ENCODE measurements at regions not wholly inside any gene's neighbourhood (a gene's known extent, or its start where the extent isn't known, plus 50 kb on each side); places are given as distances from the start of the nearest gene placed in this dataset.

GRCh38 chr12:24127919-24128721 is 178.7 kb upstream of the SOX5 start:
- no peak for DNase-seq (ENCODE audit: low read depth)

GRCh38 chr12:24125280-24125679 is 175.8 kb upstream of the SOX5 start:
- TF ChIP-seq POLR2A (IDR thresholded peaks at IDR 0.05; ENCODE audit: extremely low read depth, insufficient read length), result no peak
- TF ChIP-seq MYC (IDR thresholded peaks at IDR 0.05; ENCODE audit: low read depth, low read length), result no peak
- TF ChIP-seq CTCF (IDR thresholded peaks at IDR 0.05; ENCODE audit: low read depth, low read length), result no peak
- TF ChIP-seq MAX (IDR thresholded peaks at IDR 0.05; ENCODE audit: low read depth, low read length), result no peak
- DNase-seq (ENCODE audit: low read depth), result no peak
- H3K4me3 ChIP-seq (ENCODE audit: low read depth, low read length), result no peak overlapping the region

More at GRCh38 chr12:24127919-24128721, 178.7 kb upstream of the SOX5 start:
- no peak for TF ChIP-seq POLR2A (IDR thresholded peaks at IDR 0.05; ENCODE audit: extremely low read depth, insufficient read length)
- no peak for TF ChIP-seq CTCF (IDR thresholded peaks at IDR 0.05; ENCODE audit: low read depth, low read length)
- TF ChIP-seq MYC (IDR thresholded peaks at IDR 0.05; ENCODE audit: low read depth, low read length), result no peak
- TF ChIP-seq MAX (IDR thresholded peaks at IDR 0.05; ENCODE audit: low read depth, low read length), result no peak
- no peak overlapping the region for H3K4me3 ChIP-seq (ENCODE audit: low read depth, low read length)

GRCh38 chr12:24121911-24122310 is 172.4 kb upstream of the SOX5 start:
- DNase-seq (ENCODE audit: low read depth), result no peak
- H3K4me3 ChIP-seq (ENCODE audit: low read depth, low read length), result no peak overlapping the region
- TF ChIP-seq MYC (IDR thresholded peaks at IDR 0.05; ENCODE audit: low read depth, low read length) (no peak), CTCF (IDR thresholded peaks at IDR 0.05; ENCODE audit: low read depth, low read length) (no peak), POLR2A (IDR thresholded peaks at IDR 0.05; ENCODE audit: extremely low read depth, insufficient read length) (no peak)

- no peak for TF ChIP-seq CTCF (IDR thresholded peaks at IDR 0.05; ENCODE audit: low read depth, low read length)
- no peak for TF ChIP-seq MYC (IDR thresholded peaks at IDR 0.05; ENCODE audit: low read depth, low read length)
- no peak for TF ChIP-seq POLR2A (IDR thresholded peaks at IDR 0.05; ENCODE audit: extremely low read depth, insufficient read length)
- no peak for TF ChIP-seq MAX (IDR thresholded peaks at IDR 0.05; ENCODE audit: low read depth, low read length)
- no peak overlapping the region for H3K4me3 ChIP-seq (ENCODE audit: low read depth, low read length)
- DNase-seq (ENCODE audit: low read depth), result no peak
Observed at GRCh38 chr12:24118668-24119067, 169.2 kb upstream of the SOX5 start.

- no peak for DNase-seq (ENCODE audit: low read depth)
- no peak overlapping the region for H3K4me3 ChIP-seq (ENCODE audit: low read depth, low read length)
- TF ChIP-seq CTCF (IDR thresholded peaks at IDR 0.05; ENCODE audit: low read depth, low read length) (no peak), MAX (IDR thresholded peaks at IDR 0.05; ENCODE audit: low read depth, low read length) (no peak), POLR2A (IDR thresholded peaks at IDR 0.05; ENCODE audit: extremely low read depth, insufficient read length) (no peak), MYC (IDR thresholded peaks at IDR 0.05; ENCODE audit: low read depth, low read length) (no peak)
Observed at GRCh38 chr12:24116548-24116947, 167.1 kb upstream of the SOX5 start.

Measured in NB4 (cell line).